Fibroblast of skin of back (primary cell): ENCODE measurements at regions not wholly inside any gene's neighbourhood (a gene's known extent, or its start where the extent isn't known, plus 50 kb on each side); places are given as distances from the start of the nearest gene placed in this dataset.
A peak's percentile ranks its signal among the peaks of the same experiment; 100 is the strongest.
"Not testable (repeated sequence)": the region's sequence is repeated elsewhere in the genome, so short reads cannot be mapped to it uniquely, and the experiment has no call there.

Source experiments
- DNase-seq: peaks from one replicate; pipeline ENCODE4 v3.0.0-alpha.2; 2013

DNA sequence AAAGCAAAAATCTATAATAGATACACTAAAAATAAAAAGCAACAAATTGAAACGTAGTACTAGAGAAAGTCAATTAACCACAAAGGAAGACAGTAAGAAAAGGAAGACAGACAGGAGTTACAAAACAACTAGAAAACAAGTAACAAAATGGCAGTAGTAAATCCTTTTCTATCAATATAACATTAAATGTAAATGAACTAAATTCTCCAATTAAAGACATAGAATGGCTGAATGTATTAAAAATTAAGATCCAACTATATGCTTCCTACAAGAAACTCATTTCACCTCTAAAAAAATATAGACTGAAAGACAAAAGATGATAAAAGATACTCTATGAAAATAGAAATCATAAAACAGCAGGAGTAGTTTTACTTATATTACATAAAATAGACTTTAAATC, 79.1 kb downstream of the CTH start:
- no peak for DNase-seq

DNA sequence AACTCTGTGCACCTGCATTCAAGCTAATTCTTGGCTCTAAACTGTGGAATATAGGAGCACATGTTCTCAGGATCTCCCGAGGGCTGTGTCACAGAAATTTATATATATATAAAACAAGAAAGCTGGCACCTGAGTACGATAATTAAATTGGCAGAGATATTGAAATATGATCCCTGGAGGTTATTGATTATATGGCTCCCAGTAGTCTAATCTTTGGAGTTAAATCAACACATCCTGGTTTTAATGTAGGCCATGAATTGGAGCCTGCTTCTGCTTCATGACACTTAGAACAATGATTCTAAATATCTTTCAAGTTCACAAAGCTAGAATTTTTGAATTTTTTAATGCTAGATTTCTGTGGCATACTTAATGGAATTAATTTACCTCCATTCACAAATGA, 84.3 kb downstream of the CTH start:
- DNase-seq, result no peak

DNA sequence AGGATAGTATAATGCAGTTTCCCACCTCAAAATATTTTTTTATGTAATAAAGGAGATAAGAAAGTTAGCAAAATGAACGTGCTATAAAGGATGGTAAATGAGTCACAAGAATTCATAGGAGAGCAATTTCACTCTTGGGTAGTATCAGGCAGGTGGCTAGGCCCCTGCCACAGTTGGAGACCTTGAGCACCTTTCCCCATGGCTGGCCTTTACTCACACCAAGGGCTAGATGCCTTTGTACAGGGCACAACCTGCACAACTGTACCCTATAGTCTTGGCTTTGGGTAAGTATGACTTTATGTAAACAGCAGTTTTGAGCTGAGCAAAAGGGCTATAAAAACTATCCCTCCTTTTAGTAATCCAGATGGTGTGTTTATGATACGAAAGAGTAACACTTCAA, 85.1 kb downstream of the CTH start:
- DNase-seq, result no peak

DNA sequence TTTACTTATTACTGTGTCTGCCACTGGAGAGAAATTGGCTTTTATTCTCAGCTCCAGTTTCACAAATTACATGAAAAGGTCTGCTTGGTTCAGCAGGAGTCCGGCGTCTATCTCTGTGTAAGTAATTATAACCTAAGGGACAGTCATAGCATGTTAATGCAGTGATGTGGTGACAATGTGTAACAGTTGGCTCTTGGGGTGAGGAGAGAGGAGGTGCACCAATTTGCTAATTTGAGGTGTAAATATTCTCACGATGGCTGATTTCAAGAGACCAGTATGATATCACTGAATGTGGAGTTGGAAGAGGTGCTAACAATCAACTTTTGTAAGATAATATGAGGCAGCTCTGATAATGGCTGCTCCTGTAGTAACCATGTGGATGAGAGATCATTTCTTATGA, 86.1 kb downstream of the CTH start:
- no peak for DNase-seq

DNA sequence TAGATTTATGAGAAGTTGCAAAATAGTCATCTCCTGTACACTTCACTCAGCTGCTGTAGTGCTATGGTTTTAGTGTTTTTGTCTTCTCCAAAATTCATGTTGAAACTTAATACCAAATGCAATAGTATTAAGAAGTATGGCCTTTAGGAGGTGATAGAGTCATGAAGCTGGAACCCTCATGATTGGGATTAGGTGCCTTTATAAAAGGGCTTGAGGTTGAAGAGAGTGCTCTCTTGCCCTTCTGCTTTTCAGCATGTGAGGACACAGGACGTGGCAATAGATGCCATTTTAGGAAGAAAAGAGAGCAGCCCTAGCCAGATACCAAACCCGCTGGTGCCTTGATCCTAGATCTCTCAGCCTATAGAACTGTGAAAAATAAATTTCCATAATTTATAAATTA, 87.6 kb downstream of the CTH start:
- no peak for DNase-seq

DNA sequence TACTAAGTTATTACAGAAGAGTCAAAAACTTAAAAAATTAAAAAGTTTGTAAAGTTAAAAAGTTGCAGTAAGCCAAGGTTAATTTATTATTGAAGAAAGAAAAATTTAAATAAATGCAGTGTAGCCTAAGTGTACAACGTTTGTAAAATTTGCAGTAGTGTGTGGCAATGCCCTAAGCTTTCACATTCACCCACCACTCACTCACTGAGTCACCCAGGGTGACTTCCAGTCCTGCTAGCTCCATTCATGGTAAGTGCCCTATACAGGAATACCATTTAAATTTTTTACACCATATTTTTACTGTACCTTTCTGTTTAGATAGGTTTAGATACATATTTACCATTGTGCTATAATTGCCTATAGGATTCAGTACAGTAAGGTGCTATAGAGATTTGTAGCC, 88.6 kb downstream of the CTH start:
- DNase-seq, result no peak

DNA sequence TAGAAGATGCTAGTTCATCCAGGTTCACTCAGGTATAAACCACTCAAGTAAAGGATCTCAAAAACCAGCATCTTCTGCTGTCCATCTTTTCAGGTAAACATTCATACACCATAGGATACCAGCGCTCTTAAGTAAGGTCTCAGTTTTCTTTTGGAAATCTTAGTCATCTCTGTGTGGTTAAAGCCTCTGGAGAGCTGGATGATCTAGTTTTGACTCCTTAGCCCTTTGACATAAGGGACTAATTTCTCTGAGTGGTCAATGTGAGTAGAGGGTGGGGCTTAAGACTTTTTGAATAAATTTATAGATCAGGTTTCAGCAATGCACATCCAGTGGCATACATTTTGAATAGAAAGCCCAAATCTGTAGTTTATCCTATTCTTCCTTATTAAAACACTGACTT, 92.3 kb downstream of the CTH start:
- peak; percentile 44 for DNase-seq

DNA sequence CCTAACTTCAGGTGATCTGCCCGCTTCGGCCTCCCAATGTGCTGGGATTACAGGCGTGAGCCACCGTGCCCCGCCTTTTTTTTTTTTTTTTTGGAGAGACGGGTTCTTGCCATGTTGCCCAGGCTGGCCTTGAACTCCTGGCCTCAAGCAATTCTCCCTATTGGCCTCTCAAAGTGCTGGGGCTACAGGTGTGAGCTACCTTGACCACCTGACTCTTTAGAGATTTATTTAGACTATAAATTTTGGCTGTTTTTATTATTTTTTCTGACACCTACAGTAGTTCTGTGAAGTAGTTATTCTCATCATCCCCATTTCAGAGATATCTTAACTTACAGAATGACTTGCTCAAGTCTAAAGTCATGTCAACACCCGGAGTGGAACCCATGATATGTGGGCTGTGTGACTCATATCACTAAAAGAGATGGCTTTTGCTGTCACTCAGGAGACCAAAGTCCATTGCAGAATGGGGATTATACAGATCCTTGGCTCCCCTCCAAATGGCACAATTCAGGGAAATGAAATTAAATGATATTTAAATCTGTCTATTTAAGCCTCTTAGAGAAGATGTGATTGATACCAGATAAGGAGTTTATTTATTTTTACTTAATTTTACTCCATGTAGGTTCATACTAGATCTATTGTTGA, 93.2 kb downstream of the CTH start:
- DNase-seq, result peak; percentile 65

DNA sequence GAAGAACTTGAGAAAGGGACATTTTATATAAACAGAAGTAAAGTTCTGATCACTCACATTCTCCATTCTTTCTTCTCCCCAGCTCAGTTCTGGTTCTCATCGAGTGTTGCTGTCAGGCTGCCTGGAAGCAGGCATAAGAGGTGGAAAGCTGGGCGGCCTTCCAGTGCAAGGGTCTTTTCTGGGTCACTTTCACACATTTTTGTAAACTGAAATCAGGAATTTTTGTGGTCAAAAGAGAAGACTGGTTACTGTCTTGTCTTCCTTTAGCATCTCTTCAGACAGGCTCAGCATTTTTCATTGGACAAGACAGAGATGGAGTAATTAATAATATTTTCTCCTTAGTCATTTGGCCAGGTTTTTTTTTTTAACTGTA, 93.7 kb downstream of the CTH start:
- DNase-seq, result peak; percentile 86

DNA sequence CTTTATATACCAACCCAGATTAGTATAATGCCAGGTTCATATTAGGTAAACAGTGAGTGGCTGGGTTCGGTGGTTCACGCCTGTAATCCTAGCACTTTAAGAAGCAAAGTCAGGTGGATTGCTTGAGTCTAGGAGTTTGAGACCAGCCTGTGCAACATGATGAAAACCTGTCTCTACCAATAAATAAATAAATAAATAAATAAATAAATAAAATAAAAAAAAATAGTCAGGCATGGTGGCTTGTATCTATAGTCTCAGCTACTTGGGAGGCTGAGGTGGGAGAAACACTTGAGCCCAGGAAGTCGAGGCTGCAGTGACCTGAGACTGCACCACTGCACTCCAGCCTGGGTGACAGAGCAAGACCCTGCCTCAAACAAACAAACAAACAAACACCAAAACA, 96.9 kb downstream of the CTH start:
- not testable (repeated sequence) for DNase-seq

DNA sequence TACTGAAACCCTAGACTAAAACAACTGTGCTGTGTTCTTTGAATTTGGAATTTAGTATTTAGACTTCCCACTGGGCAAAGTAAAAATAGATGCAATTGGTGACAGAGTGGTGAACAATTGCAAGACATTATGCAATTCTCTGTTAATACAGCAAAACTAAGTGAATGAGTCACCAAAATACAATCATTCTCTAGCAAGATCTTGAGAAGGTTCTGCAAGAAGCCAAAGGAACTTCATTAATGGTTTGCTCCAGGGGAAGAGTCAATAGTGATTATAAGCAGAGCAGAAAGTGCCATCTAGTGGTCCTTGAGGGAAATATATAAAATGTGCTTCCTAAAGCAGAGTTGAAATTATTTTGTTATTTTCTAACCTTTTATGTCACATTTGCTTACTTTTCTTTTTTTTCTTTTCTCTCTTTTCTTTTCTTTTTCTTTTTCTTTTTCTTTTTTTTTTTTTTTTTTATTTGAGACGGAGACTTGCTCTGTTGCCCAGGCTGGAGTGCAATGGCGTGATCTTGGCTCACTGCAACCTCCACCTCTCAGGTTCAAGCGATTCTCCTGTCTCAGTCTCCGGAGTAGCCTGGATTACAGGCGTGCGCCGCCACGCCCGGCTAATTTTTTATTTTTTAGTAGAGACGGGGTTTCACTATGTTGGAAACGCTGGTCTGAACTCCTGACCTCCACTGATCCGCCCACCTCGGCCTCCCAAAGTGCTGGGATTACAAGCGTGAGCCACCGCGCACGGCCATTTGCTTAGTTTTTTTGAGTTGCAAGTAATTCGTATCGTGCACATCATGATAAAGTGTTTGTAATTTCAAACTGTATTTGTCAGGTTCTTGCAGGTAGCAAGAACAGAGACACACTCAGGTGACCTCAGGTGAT, 99.2 kb downstream of the CTH start:
- DNase-seq, result peak; percentile 94

DNA sequence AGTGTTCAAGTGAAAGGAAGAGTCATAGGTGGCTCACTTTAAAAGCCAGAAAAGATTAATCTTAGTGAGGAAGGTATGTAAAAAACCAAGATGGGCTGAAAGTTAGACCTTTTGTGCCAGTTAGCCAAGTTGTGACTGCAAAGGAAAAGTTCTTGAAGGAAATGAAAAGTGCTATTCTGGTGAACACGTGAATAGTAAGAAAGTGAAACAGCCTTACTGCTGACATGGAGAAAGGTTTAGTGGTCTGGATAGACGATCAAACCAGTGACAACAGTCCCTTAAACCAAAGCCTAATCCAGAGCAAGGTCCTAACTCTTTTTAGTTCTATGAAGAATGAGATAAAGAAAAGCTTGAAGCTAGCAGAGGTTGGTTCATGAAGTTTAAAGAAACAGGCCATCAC, 106.4 kb downstream of the CTH start:
- DNase-seq, result no peak

DNA sequence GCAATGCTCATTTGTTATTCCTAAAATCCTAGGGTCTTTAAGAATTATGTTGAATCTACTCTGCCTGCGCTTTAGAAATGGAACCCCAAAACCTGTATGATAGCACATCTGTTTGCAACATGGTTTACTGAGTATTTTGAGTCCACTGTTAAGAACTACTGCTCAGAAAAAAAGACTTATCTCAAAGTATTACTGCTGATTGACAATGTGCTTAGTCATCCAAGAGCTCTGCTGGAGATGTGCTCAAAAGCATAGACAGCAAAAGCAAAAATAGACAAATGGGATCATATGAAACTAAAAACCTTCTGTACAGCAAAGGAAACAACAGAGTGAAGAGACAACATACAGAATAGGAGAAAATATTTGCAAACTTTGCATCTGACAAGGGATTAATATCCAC, 107.0 kb downstream of the CTH start:
- DNase-seq, result no peak

DNA sequence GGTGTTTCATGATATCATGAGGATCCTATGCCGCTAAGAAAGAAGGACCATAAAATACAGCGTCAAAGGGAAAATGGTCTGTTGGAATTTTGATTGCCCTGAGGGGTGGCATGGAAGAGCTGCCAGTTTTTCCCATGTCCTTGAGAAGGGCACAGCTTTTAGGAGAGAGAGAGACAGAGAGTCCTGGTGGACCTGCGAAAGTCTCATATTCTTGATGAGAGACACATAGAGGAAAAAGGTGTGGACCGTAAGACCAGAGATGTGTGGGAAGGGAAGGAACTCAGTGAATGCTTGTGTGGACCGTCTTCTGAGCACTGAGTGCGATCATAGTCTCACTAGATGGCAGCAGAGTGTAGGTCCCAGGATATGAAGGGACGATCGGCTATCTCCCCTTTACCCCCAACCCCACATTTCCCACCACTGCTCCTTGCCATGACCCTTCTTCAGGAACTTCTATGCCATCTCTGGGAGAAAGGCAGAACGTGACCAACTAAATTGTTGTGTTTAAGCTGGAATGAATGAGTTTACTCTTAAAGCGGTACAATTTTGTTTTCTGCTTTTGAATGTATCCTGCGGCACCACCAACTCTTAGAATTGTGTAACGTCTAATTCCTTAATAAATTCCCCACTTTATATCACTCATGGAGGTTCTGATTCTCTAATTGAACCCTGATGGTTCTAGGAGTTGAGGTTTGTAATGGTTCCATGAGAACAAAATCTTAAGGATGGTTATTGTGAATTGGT, 117.7 kb downstream of the CTH start:
- DNase-seq, result peak; percentile 36

DNA sequence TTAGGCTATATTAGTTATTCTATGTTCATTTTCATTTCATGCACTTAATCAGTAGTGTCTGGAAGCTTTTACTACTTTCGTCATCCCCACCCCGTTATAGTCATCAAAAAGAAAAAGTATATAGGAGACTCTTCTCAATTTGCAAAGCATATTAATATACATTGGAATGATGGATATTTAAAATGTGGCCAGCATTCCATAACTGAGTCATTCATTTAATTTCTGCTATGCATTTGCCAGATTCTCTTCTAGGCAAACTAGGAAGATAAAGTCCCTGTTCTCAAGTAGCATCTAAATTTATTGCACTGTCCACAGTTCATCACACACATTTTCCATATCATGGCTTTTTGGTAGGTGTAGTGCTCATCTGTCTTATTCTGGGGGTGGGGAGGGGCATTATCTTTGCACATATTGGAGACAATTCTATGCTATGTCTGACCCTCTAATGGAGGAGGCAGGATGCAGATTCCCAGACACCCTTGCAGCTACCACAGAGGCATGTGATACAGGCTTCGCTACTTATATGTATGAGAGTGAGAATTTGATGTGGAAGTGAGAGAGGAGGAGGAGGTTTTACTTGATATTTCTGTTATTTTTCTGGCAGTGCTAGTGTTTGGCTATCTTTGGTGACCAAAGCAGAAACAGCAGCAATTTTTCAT, 125.8 kb downstream of the CTH start:
- peak; percentile 80 for DNase-seq

DNA sequence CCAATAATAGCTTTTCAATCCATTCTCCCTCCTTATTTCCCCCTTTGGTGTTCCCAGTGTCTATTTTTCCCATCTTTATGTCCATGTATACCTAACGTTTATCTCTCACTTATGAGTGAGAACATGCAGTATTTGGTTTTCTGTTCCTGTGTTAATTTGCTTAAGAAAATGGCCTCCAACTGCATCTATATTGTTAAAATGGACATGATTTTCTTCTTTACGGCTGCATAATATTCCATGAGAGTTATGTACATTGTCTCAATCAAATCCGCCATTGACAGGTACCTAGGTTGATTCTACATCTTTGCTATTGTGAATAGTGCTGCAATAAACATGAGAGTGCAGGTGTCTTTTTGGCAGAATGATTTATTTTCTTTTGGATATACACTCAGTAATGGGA, 126.7 kb downstream of the CTH start:
- no peak for DNase-seq

DNA sequence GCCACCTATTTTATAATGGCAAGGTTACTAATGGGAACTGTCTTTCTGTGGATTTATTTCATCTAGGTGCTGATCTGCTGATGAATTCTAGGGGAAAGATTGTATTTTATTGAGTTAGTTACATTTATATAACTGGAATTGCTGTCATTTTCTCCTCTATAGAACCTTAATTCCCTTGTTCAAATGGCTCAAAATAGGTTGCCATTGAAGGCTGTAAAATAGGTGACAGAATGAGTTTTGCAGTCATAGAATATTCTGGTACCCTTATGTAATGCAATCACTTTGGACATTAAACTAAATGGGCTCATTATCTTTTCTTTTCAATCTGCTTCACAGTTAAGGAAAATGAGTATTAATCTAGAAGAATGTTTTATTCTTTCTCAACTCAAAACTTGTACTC, 131.0 kb downstream of the CTH start:
- DNase-seq, result no peak

DNA sequence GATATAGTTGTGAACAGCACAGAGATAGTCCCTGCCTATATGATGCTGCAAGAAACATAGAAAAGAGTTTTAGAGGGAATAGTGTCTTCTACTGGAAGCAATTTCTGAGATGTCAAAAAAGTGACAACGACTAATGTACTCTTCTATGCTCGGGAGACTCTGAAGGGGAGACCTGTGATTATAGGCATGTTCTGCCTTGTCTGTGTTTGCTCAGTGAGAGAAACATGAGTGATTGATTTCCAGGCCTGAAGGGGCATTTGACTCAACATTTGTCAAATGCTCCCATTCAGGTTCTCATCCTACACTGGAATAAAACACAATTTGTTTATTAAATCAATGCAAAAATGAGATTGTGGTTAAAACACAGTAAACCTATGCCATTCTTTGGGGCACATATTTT, 131.8 kb downstream of the CTH start:
- DNase-seq, result no peak

DNA sequence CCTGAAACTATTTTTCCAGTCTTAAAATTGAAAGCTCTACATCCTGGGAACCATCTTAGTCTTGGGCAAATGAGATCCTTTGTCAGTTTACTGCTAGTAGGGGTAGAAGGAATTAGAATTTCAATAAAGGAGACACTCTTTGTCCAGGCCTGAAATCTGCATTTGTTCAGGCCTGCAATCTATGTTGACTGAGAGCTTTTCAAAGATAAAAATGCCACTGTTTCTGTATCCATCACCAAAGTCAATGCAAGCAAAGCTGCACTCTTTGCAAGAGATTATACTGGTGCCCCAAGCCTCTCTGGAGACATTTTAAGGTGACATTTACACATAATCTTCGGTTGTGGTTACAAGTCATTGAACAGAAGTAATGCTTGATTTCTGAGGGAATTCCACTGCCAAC, 135.7 kb downstream of the CTH start:
- DNase-seq, result no peak

DNA sequence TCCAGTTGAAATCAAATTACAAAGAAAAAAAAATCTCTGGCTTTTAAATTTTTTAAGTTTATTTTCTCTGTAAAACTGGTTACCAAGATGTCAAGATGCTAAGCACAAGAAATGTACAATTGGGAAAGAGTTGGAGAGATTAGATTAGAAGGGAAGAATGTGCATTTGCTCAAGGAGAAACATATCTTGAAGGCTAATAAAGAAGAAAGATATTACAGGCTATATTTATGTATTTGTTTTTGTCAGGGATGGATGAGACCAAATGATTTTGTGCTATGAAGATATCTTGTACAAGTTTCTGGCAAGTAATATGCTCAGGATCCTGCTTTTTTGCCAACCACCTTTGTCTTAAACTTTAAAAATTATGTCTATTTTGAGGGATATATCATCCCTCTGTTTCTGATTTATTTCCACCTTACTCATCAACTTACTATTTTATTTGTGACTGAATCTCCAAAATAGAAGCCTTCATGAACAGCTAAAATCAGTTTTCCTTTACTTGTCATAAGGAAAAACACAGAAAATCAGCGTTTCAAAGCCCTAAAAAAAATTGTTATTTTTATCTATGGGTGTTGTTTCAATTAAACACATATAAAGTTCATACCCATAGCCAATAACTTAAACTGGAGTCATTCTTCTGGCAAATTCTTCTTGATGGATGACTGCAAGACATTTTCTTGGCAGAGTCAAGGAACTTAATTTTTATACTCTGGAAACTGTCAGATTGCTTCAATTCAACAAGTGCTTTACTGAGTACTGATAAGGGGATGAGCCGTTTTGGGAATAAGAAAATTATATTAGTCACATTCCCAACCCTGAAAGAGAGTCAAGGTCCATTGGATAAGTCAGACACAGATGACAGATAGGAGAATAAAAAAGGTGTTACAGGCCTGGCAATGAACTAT, 141.8 kb downstream of the CTH start:
- DNase-seq, result no peak

DNA sequence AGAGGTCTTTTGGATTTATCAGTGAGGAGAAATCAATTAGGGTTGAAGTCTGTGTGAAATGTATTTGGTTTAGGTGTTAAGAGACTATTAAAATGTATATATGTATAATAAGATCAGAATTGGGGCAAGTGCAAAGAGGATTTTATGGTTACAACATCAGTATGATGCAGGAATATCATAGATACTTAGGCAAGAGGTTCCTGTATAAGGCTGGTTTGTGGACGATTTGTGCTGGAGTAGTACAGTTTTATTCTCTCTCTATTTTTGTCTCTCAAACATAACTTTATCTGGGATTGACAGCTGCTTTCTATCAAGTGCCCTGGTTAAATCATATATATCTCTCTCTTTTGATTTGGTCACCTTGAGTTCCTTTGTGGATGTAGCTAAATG, 142.5 kb downstream of the CTH start:
- no peak for DNase-seq

DNA sequence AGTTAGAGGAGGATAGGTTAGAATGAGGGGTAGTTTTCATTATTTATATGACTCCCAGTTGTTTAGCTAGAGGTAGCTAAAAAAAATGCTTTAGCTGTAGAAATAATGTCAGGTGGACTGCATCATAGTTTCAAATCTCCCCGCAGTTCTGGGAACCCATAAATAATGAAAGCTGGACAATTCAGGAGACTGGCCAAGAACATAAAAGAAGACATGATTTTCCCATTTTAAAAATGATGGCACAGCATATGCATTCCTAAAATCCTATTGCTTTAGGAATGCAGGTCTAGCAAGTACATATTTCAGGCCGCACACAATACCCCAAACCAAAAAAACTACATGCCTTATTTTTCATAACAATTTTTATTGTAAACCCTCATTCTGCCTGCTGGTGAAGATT, 143.3 kb downstream of the CTH start:
- DNase-seq, result no peak
